ENCODE measurements at regions not wholly inside any gene's neighbourhood (a gene's known extent, or its start where the extent isn't known, plus 50 kb on each side); places are given as distances from the start of the nearest gene placed in this dataset.
A peak's percentile ranks its signal among the peaks of the same experiment; 100 is the strongest.

GRCh38 chr12:130070126-130070611 lies 92.1 kb upstream of the FZD10 start:
- peak in 1 of 4 donors; percentile 51 for DNase-seq (ENCODE audit: low read depth in 4 of 4, low spot score in 2 of 4)

- no peak for DNase-seq (ENCODE audit: low read depth in 4 of 4, low spot score in 2 of 4)
Observed at GRCh38 chr12:130073721-130074120, 88.5 kb upstream of the FZD10 start.

- no peak for DNase-seq (ENCODE audit: low read depth in 4 of 4, low spot score in 2 of 4)
Observed at GRCh38 chr12:130074661-130075406, 87.4 kb upstream of the FZD10 start.

GRCh38 chr12:130075497-130076076 lies 86.7 kb upstream of the FZD10 start:
- no peak for DNase-seq (ENCODE audit: low read depth in 4 of 4, low spot score in 2 of 4)

GRCh38 chr12:130076126-130076525 lies 86.1 kb upstream of the FZD10 start:
- DNase-seq (ENCODE audit: low read depth in 4 of 4, low spot score in 2 of 4), result no peak

GRCh38 chr12:130076752-130077151 lies 85.5 kb upstream of the FZD10 start:
- DNase-seq (ENCODE audit: low read depth in 4 of 4, low spot score in 2 of 4), result no peak

GRCh38 chr12:130078852-130079251 lies 83.4 kb upstream of the FZD10 start:
- no peak for DNase-seq (ENCODE audit: low read depth in 4 of 4, low spot score in 2 of 4)

- no peak for DNase-seq (ENCODE audit: low read depth in 4 of 4, low spot score in 2 of 4)
Observed at GRCh38 chr12:130079279-130079678, 83.0 kb upstream of the FZD10 start.

- no peak for DNase-seq (ENCODE audit: low read depth in 4 of 4, low spot score in 2 of 4)
Observed at GRCh38 chr12:130080205-130080604, 82.1 kb upstream of the FZD10 start.

GRCh38 chr12:130081117-130081805 lies 81.0 kb upstream of the FZD10 start:
- no peak for DNase-seq (ENCODE audit: low read depth in 4 of 4, low spot score in 2 of 4)

- DNase-seq (ENCODE audit: low read depth in 4 of 4, low spot score in 2 of 4), result no peak
Observed at GRCh38 chr12:130083002-130083401, 79.3 kb upstream of the FZD10 start.

GRCh38 chr12:130083734-130084133 lies 78.5 kb upstream of the FZD10 start:
- no peak for DNase-seq (ENCODE audit: low read depth in 4 of 4, low spot score in 2 of 4)

GRCh38 chr12:130084359-130084758 lies 77.9 kb upstream of the FZD10 start:
- no peak for DNase-seq (ENCODE audit: low read depth in 4 of 4, low spot score in 2 of 4)

- no peak for DNase-seq (ENCODE audit: low read depth in 4 of 4, low spot score in 2 of 4)
Observed at GRCh38 chr12:130086248-130086647, 76.0 kb upstream of the FZD10 start.

GRCh38 chr12:130086797-130087196 lies 75.5 kb upstream of the FZD10 start:
- DNase-seq (ENCODE audit: low read depth in 4 of 4, low spot score in 2 of 4), result no peak

- no peak for DNase-seq (ENCODE audit: low read depth in 4 of 4, low spot score in 2 of 4)
Observed at GRCh38 chr12:130087222-130087621, 75.0 kb upstream of the FZD10 start.

- no peak for DNase-seq (ENCODE audit: low read depth in 4 of 4, low spot score in 2 of 4)
Observed at GRCh38 chr12:130088504-130088903, 73.8 kb upstream of the FZD10 start.

GRCh38 chr12:130090542-130090941 lies 71.7 kb upstream of the FZD10 start:
- DNase-seq (ENCODE audit: low read depth in 4 of 4, low spot score in 2 of 4), result no peak

GRCh38 chr12:130093380-130093779 lies 68.9 kb upstream of the FZD10 start:
- DNase-seq (ENCODE audit: low read depth in 4 of 4, low spot score in 2 of 4), result no peak

GRCh38 chr12:130097342-130097741 lies 64.9 kb upstream of the FZD10 start:
- DNase-seq (ENCODE audit: low read depth in 4 of 4, low spot score in 2 of 4), result no peak

- DNase-seq (ENCODE audit: low read depth in 4 of 4, low spot score in 2 of 4), result no peak
Observed at GRCh38 chr12:130097798-130098255, 64.4 kb upstream of the FZD10 start.
